ENCODE measurements at regions not wholly inside any gene's neighbourhood (a gene's known extent, or its start where the extent isn't known, plus 50 kb on each side); places are given as distances from the start of the nearest gene placed in this dataset.
"Not testable (repeated sequence)": the region's sequence is repeated elsewhere in the genome, so short reads cannot be mapped to it uniquely, and the experiment has no call there.

- no peak for DNase-seq
- no peaks in the 10 kb centered on the region for H3K9me3 ChIP-seq
- H3K27ac ChIP-seq, result no peak overlapping the region
- no peaks in the 10 kb centered on the region for H3K27me3 ChIP-seq
- intact Hi-C loops (cut with DNase I), result no loop called here
- 20 to 33% (median 27%) methylated on average over 2 of the region's 2 CpGs for WGBS, 3 donors
- no peak for TF ChIP-seq EP300 (IDR thresholded peaks at IDR 0.05)
- no peak for TF ChIP-seq CTCF (IDR thresholded peaks at IDR 0.05)
- no peak for TF ChIP-seq POLR2A (IDR thresholded peaks at IDR 0.05)
- H3K4me3 ChIP-seq, result no peak overlapping the region
- H3K4me1 ChIP-seq (ENCODE audit: insufficient read depth), result no peaks in the 10 kb centered on the region
- H3K36me3 ChIP-seq, result no peaks in the 10 kb centered on the region
Observed at GRCh38 chr17:27038676-27039075, 255.2 kb upstream of the WSB1 start.

GRCh38 chr17:27045039-27045438 lies 248.9 kb upstream of the WSB1 start:
- DNase-seq, result not testable (repeated sequence)

GRCh38 chr17:27049104-27049784 lies 244.7 kb upstream of the WSB1 start:
- 52 to 64% (median 52%) methylated on average over 3 of the region's 3 CpGs for WGBS, 3 donors
- H3K36me3 ChIP-seq, result no peaks in the 10 kb centered on the region
- H3K4me3 ChIP-seq, result no peak overlapping the region
- H3K9me3 ChIP-seq, result no peaks in the 10 kb centered on the region
- H3K27me3 ChIP-seq, result no peaks in the 10 kb centered on the region
- intact Hi-C loops (cut with DNase I), result no loop called here
- no peak for TF ChIP-seq EP300 (IDR thresholded peaks at IDR 0.05)
- TF ChIP-seq POLR2A (IDR thresholded peaks at IDR 0.05), result no peak
- TF ChIP-seq CTCF (IDR thresholded peaks at IDR 0.05), result no peak
- no peak overlapping the region for H3K27ac ChIP-seq
- no peaks in the 10 kb centered on the region for H3K4me1 ChIP-seq (ENCODE audit: insufficient read depth)
- no peak for DNase-seq

More at GRCh38 chr17:27045039-27045438, 248.9 kb upstream of the WSB1 start:
- WGBS, 3 donors, result 73 to 83% (median 78%) methylated on average over 12 of the region's 12 CpGs
- H3K4me3 ChIP-seq; intact Hi-C loops (cut with DNase I); H3K27me3 ChIP-seq; H3K27ac ChIP-seq; H3K36me3 ChIP-seq; H3K4me1 ChIP-seq (ENCODE audit: insufficient read depth); H3K9me3 ChIP-seq: not testable (repeated sequence)

GRCh38 chr17:27065588-27065987 lies 228.3 kb upstream of the WSB1 start:
- H3K27me3 ChIP-seq, result no peaks in the 10 kb centered on the region
- H3K4me1 ChIP-seq (ENCODE audit: insufficient read depth), result no peaks in the 10 kb centered on the region
- intact Hi-C loops (cut with DNase I), result no loop called here
- H3K4me3 ChIP-seq, result no peak overlapping the region
- DNase-seq, result no peak
- WGBS, 3 donors, result 61 to 72% (median 66%) methylated on average over 4 of the region's 4 CpGs
- TF ChIP-seq POLR2A (IDR thresholded peaks at IDR 0.05) (no peak), CTCF (IDR thresholded peaks at IDR 0.05) (no peak), EP300 (IDR thresholded peaks at IDR 0.05) (no peak)
- no peaks in the 10 kb centered on the region for H3K9me3 ChIP-seq
- no peaks in the 10 kb centered on the region for H3K36me3 ChIP-seq
- no peak overlapping the region for H3K27ac ChIP-seq

- TF ChIP-seq CTCF (IDR thresholded peaks at IDR 0.05) (no peak), POLR2A (IDR thresholded peaks at IDR 0.05) (no peak), EP300 (IDR thresholded peaks at IDR 0.05) (no peak)
- Histone ChIP-seq H3K4me1 (ENCODE audit: insufficient read depth) (no peaks in the 10 kb centered on the region), H3K4me3 (no peak overlapping the region), H3K27me3 (no peaks in the 10 kb centered on the region), H3K27ac (no peak overlapping the region), H3K9me3 (no peaks in the 10 kb centered on the region), H3K36me3 (no peaks in the 10 kb centered on the region)
- intact Hi-C loops (cut with DNase I), result no loop called here
- DNase-seq, result no peak
- WGBS, 3 donors, result 43 to 45% (median 44%) methylated on average over 2 of the region's 2 CpGs
Observed at GRCh38 chr17:27066315-27066714, 227.6 kb upstream of the WSB1 start.

Measured in ovary (tissue), 7 donors.